ENCODE measurements at regions not wholly inside any gene's neighbourhood (a gene's known extent, or its start where the extent isn't known, plus 50 kb on each side); places are given as distances from the start of the nearest gene placed in this dataset.
A peak's percentile ranks its signal among the peaks of the same experiment; 100 is the strongest.

GRCh38 chrX:22373094-22373493 is 100.4 kb downstream of the CBLL2 start:
- Mint-ChIP-seq H3K4me1 (no peaks in the 10 kb centered on the region), H3K36me3 (no peaks in the 10 kb centered on the region), H3K27ac (peak overlapping the region in 1 of 7 donors; percentile 42), H3K4me3 (no peak overlapping the region), H3K9me3 (peaks cover 0 to 12% (median 2%) of the 10 kb centered on the region in 7 donors), H3K27me3 (ENCODE audit: low read depth in 3 of 3) (no peaks in the 10 kb centered on the region)
- Histone ChIP-seq H2AFZ (ENCODE audit: insufficient read depth, low read depth, low read length, poor library complexity, severe bottlenecking) (no peak overlapping the region), H3K36me3 (replicated peaks in 1 of 2; ENCODE audit: control insufficient read depth in 1 of 2, insufficient read depth in 2 of 2, low read length in 2 of 2) (no peaks in the 10 kb centered on the region), H3K27ac (ENCODE audit: low read depth in 1 of 2, low read length in 2 of 2) (no peak overlapping the region), H4K20me1 (ENCODE audit: insufficient read depth, low read length) (no peaks in the 10 kb centered on the region), H3K79me2 (ENCODE audit: insufficient read depth, low read length) (no peaks in the 10 kb centered on the region), H3K4me2 (replicated peaks; ENCODE audit: extremely low read depth, low read length, poor library complexity, severe bottlenecking) (no peak overlapping the region), H3K9ac (ENCODE audit: insufficient read depth, low read length, poor library complexity, severe bottlenecking) (no peak overlapping the region), H3K4me1 (ENCODE audit: control insufficient read depth in 1 of 2, insufficient read depth in 2 of 2, low read length in 2 of 2) (no peaks in the 10 kb centered on the region), H3K27me3 (ENCODE audit: control insufficient read depth in 2 of 2, insufficient read depth in 2 of 2, low read length in 2 of 2) (no peaks in the 10 kb centered on the region), H3K9me3 (replicated peaks in 1 of 2; ENCODE audit: control insufficient read depth in 1 of 2, insufficient read depth in 1 of 2, low read length in 2 of 2) (no peaks in the 10 kb centered on the region), H3K4me3 (replicated peaks in 1 of 3; ENCODE audit: low read depth in 2 of 3, low read length in 3 of 3) (no peak overlapping the region)
- no CpG with 5 or more reads among the region's 3 CpGs for WGBS (ENCODE audit: insufficient coverage)
- no peak for DNase-seq
- TF ChIP-seq, protein P1, sequence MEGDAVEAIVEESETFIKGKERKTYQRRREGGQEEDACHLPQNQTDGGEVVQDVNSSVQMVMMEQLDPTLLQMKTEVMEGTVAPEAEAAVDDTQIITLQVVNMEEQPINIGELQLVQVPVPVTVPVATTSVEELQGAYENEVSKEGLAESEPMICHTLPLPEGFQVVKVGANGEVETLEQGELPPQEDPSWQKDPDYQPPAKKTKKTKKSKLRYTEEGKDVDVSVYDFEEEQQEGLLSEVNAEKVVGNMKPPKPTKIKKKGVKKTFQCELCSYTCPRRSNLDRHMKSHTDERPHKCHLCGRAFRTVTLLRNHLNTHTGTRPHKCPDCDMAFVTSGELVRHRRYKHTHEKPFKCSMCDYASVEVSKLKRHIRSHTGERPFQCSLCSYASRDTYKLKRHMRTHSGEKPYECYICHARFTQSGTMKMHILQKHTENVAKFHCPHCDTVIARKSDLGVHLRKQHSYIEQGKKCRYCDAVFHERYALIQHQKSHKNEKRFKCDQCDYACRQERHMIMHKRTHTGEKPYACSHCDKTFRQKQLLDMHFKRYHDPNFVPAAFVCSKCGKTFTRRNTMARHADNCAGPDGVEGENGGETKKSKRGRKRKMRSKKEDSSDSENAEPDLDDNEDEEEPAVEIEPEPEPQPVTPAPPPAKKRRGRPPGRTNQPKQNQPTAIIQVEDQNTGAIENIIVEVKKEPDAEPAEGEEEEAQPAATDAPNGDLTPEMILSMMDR (IDR thresholded peaks at IDR 0.05), result no peak
- intact Hi-C loops (cut with micrococcal nuclease), result no loop called here

DNA sequence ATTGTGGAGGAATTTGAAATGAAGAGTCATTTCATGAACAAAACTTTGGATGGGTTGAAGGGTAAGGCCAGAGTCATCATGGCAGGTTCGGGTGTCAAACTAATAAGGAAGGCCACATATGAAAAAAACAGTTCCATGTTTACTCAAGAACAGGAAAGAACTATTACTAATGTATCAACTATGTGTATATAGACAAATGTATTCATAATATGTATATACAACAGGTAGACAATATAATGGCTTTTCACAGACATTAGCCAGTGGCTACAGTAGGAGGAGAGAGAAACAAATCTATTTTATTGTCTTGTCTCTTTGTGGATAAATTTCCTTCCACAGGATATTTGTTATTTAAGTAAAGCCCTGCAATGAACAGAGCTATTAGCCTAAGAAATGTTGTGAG is 101.1 kb downstream of the CBLL2 start:
- no peak for DNase-seq
- no peak overlapping the region for H3K27ac ChIP-seq (ENCODE audit: low read depth in 1 of 2, low read length in 2 of 2)
- no peaks in the 10 kb centered on the region for H3K36me3 Mint-ChIP-seq

More for the DNA sequence above, 101.1 kb downstream of the CBLL2 start:
- intact Hi-C loops (cut with micrococcal nuclease), result no loop called here
- Histone ChIP-seq H3K4me1 (ENCODE audit: control insufficient read depth in 1 of 2, insufficient read depth in 2 of 2, low read length in 2 of 2) (no peaks in the 10 kb centered on the region), H3K4me2 (replicated peaks; ENCODE audit: extremely low read depth, low read length, poor library complexity, severe bottlenecking) (no peak overlapping the region), H3K4me3 (replicated peaks in 1 of 3; ENCODE audit: low read depth in 2 of 3, low read length in 3 of 3) (no peak overlapping the region), H3K9me3 (replicated peaks in 1 of 2; ENCODE audit: control insufficient read depth in 1 of 2, insufficient read depth in 1 of 2, low read length in 2 of 2) (no peaks in the 10 kb centered on the region), H3K36me3 (replicated peaks in 1 of 2; ENCODE audit: control insufficient read depth in 1 of 2, insufficient read depth in 2 of 2, low read length in 2 of 2) (no peaks in the 10 kb centered on the region), H4K20me1 (ENCODE audit: insufficient read depth, low read length) (no peaks in the 10 kb centered on the region), H3K79me2 (ENCODE audit: insufficient read depth, low read length) (no peaks in the 10 kb centered on the region), H2AFZ (ENCODE audit: insufficient read depth, low read depth, low read length, poor library complexity, severe bottlenecking) (no peak overlapping the region), H3K9ac (ENCODE audit: insufficient read depth, low read length, poor library complexity, severe bottlenecking) (no peak overlapping the region), H3K27me3 (ENCODE audit: control insufficient read depth in 2 of 2, insufficient read depth in 2 of 2, low read length in 2 of 2) (no peaks in the 10 kb centered on the region)
- Mint-ChIP-seq H3K4me3 (no peak overlapping the region), H3K27ac (no peak overlapping the region), H3K4me1 (no peaks in the 10 kb centered on the region), H3K27me3 (ENCODE audit: low read depth in 3 of 3) (no peaks in the 10 kb centered on the region), H3K9me3 (peaks cover 0 to 15% (median 2%) of the 10 kb centered on the region in 7 donors)
- TF ChIP-seq, protein P1 (IDR thresholded peaks at IDR 0.05), result no peak
- WGBS (ENCODE audit: insufficient coverage), result no CpG with 5 or more reads among the region's 1 CpG
